Breast epithelium (tissue), 3 donors: ENCODE measurements at regions not wholly inside any gene's neighbourhood (a gene's known extent, or its start where the extent isn't known, plus 50 kb on each side); places are given as distances from the start of the nearest gene placed in this dataset.

Experiments
- POLR2A ChIP-seq: fragments of 450-650 bp; IDR thresholded peaks from one replicate; pipeline ENCODE4 v1.6.1; 2016; ENCODE audit warnings: antibody characterized with exemption, mild to moderate bottlenecking, moderate library complexity
- TF ChIP-seq, protein P1 (sequence below), 3 donors: fragments of 450-650 bp; IDR thresholded peaks; one replicate each; pipeline ENCODE4 v1.5.1; 2016 to 2017; ENCODE audit warnings: antibody characterized with exemption in 3 of 3, mild to moderate bottlenecking in 3 of 3, moderate library complexity in 3 of 3

DNA sequence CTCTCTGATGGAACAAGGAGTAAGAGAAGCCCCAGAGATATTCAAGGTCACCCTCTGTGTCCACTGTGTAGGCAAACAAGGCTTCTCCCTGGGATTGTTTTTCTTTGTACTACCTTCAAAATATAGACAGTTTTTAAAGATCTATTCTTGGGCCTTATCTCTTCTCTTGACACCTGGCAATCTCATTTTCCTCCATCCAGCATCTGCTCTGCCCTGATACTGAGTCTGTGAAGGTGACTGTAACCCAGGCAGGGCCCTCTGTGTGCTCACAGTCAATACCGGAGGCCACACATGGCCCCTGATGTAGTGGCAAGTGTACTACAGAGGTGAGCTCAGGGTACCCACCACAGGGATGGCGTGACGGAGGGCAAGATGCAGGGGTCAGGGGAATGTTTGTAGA lies 221.1 kb downstream of the SNX10 start:
- TF ChIP-seq, protein P1, sequence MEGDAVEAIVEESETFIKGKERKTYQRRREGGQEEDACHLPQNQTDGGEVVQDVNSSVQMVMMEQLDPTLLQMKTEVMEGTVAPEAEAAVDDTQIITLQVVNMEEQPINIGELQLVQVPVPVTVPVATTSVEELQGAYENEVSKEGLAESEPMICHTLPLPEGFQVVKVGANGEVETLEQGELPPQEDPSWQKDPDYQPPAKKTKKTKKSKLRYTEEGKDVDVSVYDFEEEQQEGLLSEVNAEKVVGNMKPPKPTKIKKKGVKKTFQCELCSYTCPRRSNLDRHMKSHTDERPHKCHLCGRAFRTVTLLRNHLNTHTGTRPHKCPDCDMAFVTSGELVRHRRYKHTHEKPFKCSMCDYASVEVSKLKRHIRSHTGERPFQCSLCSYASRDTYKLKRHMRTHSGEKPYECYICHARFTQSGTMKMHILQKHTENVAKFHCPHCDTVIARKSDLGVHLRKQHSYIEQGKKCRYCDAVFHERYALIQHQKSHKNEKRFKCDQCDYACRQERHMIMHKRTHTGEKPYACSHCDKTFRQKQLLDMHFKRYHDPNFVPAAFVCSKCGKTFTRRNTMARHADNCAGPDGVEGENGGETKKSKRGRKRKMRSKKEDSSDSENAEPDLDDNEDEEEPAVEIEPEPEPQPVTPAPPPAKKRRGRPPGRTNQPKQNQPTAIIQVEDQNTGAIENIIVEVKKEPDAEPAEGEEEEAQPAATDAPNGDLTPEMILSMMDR (IDR thresholded peaks at IDR 0.05): no peak
- TF ChIP-seq POLR2A: no peak
